NCI-H446 treated with DMSO at 0.1 percent for 48 hours (cell line): ENCODE measurements at regions not wholly inside any gene's neighbourhood (a gene's known extent, or its start where the extent isn't known, plus 50 kb on each side); places are given as distances from the start of the nearest gene placed in this dataset.

Source experiments
- DNase-seq: peaks from one replicate; lab custom pipeline; 2025; lab: John Stamatoyannopoulos, UW

- no peak for DNase-seq
Measured at GRCh38 chr16:62224646-62225209, 188.5 kb upstream of the CDH8 start.

- DNase-seq = no peak
Measured at GRCh38 chr16:62216837-62217236, 180.6 kb upstream of the CDH8 start.

GRCh38 chr16:62213763-62214162, 177.5 kb upstream of the CDH8 start:
- no peak for DNase-seq

- DNase-seq = no peak
Measured at GRCh38 chr16:62208934-62209333, 172.7 kb upstream of the CDH8 start.

- no peak for DNase-seq
Measured at GRCh38 chr16:62205459-62205858, 169.2 kb upstream of the CDH8 start.

GRCh38 chr16:62201911-62202310, 165.7 kb upstream of the CDH8 start:
- DNase-seq = no peak

GRCh38 chr16:62194828-62195227, 158.6 kb upstream of the CDH8 start:
- no peak for DNase-seq

- DNase-seq = no peak
Measured at GRCh38 chr16:62190426-62190825, 154.2 kb upstream of the CDH8 start.

GRCh38 chr16:62177351-62178203, 141.3 kb upstream of the CDH8 start:
- no peak for DNase-seq

GRCh38 chr16:62170642-62171041, 134.4 kb upstream of the CDH8 start:
- DNase-seq = no peak

- DNase-seq = no peak
Measured at GRCh38 chr16:62167551-62167950, 131.3 kb upstream of the CDH8 start.

GRCh38 chr16:62157544-62157943, 121.3 kb upstream of the CDH8 start:
- DNase-seq = no peak

- DNase-seq = no peak
Measured at GRCh38 chr16:62156971-62157370, 120.7 kb upstream of the CDH8 start.

GRCh38 chr16:62149631-62150030, 113.4 kb upstream of the CDH8 start:
- DNase-seq = no peak

- DNase-seq = no peak
Measured at GRCh38 chr16:62137996-62138395, 101.8 kb upstream of the CDH8 start.

GRCh38 chr16:62135911-62136310, 99.7 kb upstream of the CDH8 start:
- DNase-seq = no peak

GRCh38 chr16:62135446-62135845, 99.2 kb upstream of the CDH8 start:
- no peak for DNase-seq

- no peak for DNase-seq
Measured at GRCh38 chr16:62130101-62130500, 93.9 kb upstream of the CDH8 start.

- no peak for DNase-seq
Measured at GRCh38 chr16:62105244-62105643, 69.0 kb upstream of the CDH8 start.

- no peak for DNase-seq
Measured at GRCh38 chr16:62102588-62102987, 66.3 kb upstream of the CDH8 start.

- DNase-seq = no peak
Measured at GRCh38 chr16:62100651-62101050, 64.4 kb upstream of the CDH8 start.

GRCh38 chr16:62089715-62090114, 53.5 kb upstream of the CDH8 start:
- DNase-seq = no peak

GRCh38 chr16:62088731-62089410, 52.6 kb upstream of the CDH8 start:
- no peak for DNase-seq
